Astrocyte (in vitro differentiated cells and primary cell): ENCODE measurements at regions not wholly inside any gene's neighbourhood (a gene's known extent, or its start where the extent isn't known, plus 50 kb on each side); places are given as distances from the start of the nearest gene placed in this dataset.

Source experiments
- CTCF ChIP-seq: IDR thresholded peaks from 2 replicates; pipeline ENCODE4 v1.5.1; 2011; ENCODE audit warnings: low read depth, mild to moderate bottlenecking, inconsistent platforms, low read length, moderate library complexity; ENCODE audit not compliant: insufficient read depth
- EZH2 ChIP-seq: IDR thresholded peaks from 2 replicates; pipeline ENCODE4 v1.6.1; 2012; ENCODE audit warnings: mild to moderate bottlenecking, low read length, inconsistent platforms; ENCODE audit not compliant: insufficient read depth

- TF ChIP-seq EZH2 (no peak), CTCF (no peak)
Measured at GRCh38 chr11:92685049-92685448, 284.4 kb upstream of the MTNR1B start.
